ENCODE measurements at regions not wholly inside any gene's neighbourhood (a gene's known extent, or its start where the extent isn't known, plus 50 kb on each side); places are given as distances from the start of the nearest gene placed in this dataset.

GRCh38 chr5:123681061-123681460 is 169.1 kb downstream of the CSNK1G3 start:
- Histone ChIP-seq H3K4me3 (no peak overlapping the region), H3K4me1 (no peaks in the 10 kb centered on the region), H3K27ac (no peak overlapping the region), H3K36me3 (no peaks in the 10 kb centered on the region), H3K27me3 (no peaks in the 10 kb centered on the region), H3K9me3 (peaks cover 0 to 18% of the 10 kb centered on the region in 2 donors)
- DNase-seq (ENCODE audit: low spot score) = no peak
- TF ChIP-seq CTCF (IDR thresholded peaks at IDR 0.05) = no peak

- H3K4me1 ChIP-seq = peaks cover 0 to 13% of the 10 kb centered on the region in 2 donors
- no peaks in the 10 kb centered on the region for H3K36me3 ChIP-seq
- no peaks in the 10 kb centered on the region for H3K9me3 ChIP-seq
- no peak for TF ChIP-seq CTCF (IDR thresholded peaks at IDR 0.05)
- no peak for DNase-seq (ENCODE audit: low spot score)
- no peak overlapping the region for H3K4me3 ChIP-seq
- H3K27ac ChIP-seq = peak overlapping the region in 1 of 2 donors; percentile 54
- H3K27me3 ChIP-seq = no peaks in the 10 kb centered on the region
These were observed 161.1 kb downstream of the CSNK1G3 start for GRCh38 chr5:123673107-123673506.

GRCh38 chr5:123671711-123672456 is 159.9 kb downstream of the CSNK1G3 start:
- no peak for TF ChIP-seq CTCF (IDR thresholded peaks at IDR 0.05)
- Histone ChIP-seq H3K9me3 (no peaks in the 10 kb centered on the region), H3K4me3 (no peak overlapping the region), H3K36me3 (no peaks in the 10 kb centered on the region), H3K27ac (peak overlapping the region in 1 of 2 donors; percentile 54), H3K4me1 (peaks cover 0 to 13% of the 10 kb centered on the region in 2 donors), H3K27me3 (no peaks in the 10 kb centered on the region)
- no peak for DNase-seq (ENCODE audit: low spot score)

GRCh38 chr5:123671042-123671441 is 159.1 kb downstream of the CSNK1G3 start:
- H3K27me3 ChIP-seq = no peaks in the 10 kb centered on the region
- no peaks in the 10 kb centered on the region for H3K36me3 ChIP-seq
- no peak for DNase-seq (ENCODE audit: low spot score)
- H3K4me3 ChIP-seq = no peak overlapping the region
- peaks cover 0 to 13% of the 10 kb centered on the region in 2 donors for H3K4me1 ChIP-seq
- TF ChIP-seq CTCF (IDR thresholded peaks at IDR 0.05) = peak; percentile 69 to 83
- no peak overlapping the region for H3K27ac ChIP-seq
- H3K9me3 ChIP-seq = no peaks in the 10 kb centered on the region
